Central memory CD4-positive, alpha-beta T cell (primary cell): ENCODE measurements at regions not wholly inside any gene's neighbourhood (a gene's known extent, or its start where the extent isn't known, plus 50 kb on each side); places are given as distances from the start of the nearest gene placed in this dataset.

Source experiments
- DNase-seq: peaks from one replicate; pipeline ENCODE4 v3.0.0; 2022

GRCh38 chr5:54766748-54767147, 218.6 kb downstream of the ESM1 start:
- no peak for DNase-seq

DNA sequence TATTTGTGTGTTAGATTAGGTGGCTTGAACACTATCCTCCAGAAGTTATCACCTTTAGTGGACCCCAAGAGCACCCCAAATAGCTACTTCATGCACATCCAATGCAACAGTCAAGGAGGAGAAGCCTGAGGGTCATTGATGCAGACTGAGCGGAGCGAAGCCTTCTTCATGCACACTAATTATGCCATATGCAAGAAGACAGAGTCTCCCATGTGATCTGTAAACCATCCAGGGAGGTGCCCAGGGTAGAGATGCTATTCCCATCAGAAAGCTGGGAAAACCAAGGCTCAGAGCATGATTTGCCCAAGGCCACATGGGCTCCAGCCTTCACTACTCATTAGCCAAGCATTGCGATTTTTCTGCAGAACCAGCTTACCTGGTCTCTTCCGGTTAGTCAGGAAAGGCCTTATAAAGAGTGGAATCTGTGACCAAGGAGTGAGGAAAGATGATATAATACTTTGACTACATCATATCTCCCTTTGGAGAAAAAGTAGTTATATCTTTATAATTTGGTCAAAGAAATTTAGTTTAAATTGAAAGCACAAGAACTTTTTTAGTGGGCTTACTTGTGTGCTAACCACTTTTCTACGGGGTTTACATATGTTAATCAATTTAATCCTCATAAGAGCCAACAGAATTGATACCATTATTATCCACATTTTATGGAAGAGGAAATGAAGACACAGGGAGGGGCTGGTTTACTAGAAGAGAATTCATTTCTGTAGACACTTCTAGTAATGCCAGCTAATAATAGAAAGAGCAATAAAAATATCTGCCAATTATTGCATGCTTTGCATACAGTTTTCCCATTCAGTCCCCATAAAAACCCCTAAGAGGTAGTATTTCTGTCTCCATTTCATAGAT, 220.0 kb downstream of the ESM1 start:
- DNase-seq, result no peak

GRCh38 chr5:54764102-54765090, 221.0 kb downstream of the ESM1 start:
- DNase-seq, result no peak

- DNase-seq, result no peak
Measured at GRCh38 chr5:54761213-54761701, 224.1 kb downstream of the ESM1 start.

GRCh38 chr5:54760182-54760935, 225.0 kb downstream of the ESM1 start:
- DNase-seq, result no peak

- no peak for DNase-seq
Measured at GRCh38 chr5:54758038-54758437, 227.4 kb downstream of the ESM1 start.

- no peak for DNase-seq
Measured at GRCh38 chr5:54757541-54757940, 227.9 kb downstream of the ESM1 start.

DNA sequence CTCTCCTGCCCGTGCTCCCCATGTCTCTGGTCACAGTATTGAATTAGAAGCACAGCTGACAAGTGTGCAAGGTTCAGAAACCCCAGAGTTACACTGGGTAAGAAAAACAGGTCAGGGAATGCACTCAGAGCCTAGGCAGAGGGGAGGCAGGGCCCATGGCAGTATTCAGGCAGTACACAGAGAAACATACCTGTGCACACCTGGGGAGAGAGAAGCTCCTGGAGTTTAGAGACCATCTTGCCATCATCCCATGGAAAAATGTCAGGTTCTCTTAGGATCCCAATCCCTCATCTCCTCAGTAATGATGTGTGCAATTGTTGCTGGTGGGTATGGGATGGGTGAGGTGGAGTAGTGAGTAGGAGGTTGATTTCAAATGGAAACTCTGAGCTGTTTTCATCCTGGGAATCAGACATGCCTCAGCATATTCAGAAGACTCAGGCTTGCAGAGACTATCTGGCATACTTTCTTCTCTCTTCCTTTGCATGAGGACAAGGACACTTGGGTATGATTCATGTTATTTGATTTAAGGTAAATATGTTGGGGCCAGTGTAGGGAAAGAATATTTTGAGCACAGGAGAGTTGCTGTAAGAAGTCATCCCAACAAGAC, 228.5 kb downstream of the ESM1 start:
- no peak for DNase-seq

DNA sequence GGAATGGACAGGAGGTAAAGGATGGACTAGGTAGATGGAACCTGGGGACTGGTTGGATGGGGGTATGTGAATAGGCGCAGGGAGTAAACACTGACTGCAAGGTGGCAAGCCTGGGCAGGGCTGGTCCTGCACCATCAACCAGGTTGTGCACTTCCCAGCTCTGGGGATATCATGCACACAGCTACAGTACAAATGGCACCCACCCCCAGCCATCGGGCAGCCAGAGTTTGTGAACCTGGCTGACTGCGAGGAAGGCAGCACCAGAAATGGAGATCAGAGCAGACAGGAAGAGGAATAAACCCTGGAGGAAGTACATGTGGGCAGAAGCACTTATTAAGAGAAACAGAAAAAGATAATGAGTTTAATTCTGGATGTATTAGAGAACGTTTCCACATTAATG, 229.1 kb downstream of the ESM1 start:
- DNase-seq, result no peak

DNA sequence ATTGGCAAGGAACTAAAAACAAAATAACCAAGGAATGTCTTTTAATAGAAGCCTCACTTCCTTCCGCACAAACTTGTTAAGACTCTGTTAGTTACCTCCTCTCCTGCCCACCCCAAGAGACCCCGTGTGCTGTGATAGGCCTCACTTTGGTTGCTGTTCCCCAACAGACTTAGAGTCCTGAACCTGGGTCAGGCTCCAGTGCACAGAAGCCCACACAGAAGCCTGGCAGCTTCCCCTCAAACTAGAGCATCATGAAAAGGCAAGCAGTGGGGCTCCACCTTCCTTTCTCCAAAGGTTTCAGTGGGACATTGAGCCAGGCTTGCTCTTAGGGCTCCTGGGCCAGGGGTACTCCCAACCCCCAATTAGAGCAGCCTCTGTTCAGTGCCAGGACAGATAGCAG, 230.5 kb downstream of the ESM1 start:
- DNase-seq, result no peak

DNA sequence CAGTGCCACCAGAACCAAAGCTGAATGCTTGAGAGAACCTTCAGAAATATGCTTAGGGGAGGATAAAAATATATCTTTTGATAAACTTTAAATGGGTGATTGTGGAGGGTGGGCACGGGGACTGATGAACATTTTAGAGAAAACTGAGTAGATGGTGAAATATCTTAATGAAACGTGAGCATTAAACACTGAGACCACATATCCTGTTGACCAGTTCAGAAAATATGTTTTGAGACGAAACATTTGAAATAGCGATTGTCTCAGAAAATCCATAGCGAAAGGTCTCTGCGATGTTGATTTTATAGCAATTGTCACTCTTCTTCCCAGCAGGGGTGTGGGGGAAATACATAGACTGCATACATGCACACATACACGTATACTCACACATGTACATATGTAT, 231.0 kb downstream of the ESM1 start:
- no peak for DNase-seq

DNA sequence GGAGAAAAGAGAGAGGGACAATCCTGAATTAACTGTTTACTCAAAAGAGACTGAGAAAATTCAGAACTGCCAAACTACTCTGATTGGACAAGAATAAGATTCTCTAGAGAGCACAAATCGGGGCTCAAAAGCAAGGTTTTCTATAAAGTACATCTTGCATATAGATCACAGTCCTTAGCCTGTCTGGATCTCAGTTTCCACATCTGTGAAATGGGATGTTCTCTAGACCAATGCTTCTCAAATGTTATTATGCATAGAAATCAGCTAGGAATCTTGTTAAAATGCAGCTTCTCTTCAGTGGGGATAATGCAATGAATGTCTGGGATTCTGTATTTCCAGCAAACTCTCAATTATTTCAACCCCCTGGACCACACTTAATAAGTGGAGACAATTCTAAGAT, 231.6 kb downstream of the ESM1 start:
- no peak for DNase-seq

- peak; percentile 22 for DNase-seq
Measured at GRCh38 chr5:54753034-54753433, 232.4 kb downstream of the ESM1 start.

DNA sequence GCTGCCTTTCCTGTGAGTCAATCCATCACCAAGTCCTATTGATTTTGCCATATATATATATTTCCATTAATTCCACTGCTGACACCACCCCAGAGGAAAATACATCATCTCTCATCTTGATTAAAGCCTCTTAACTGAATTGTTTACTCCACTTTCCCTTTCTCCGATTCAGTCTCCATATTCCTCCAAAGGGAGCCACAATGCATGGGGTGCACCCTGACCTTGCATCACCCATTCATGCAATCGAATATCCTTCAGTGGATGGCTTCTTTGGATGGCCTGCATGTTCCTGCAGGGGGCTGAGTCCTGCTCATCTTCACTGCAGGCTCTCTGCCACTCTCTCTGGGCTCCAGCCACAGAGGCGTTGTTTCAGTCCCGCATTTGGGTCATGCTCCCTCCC, 231.0 kb downstream of the SNX18 start:
- no peak for DNase-seq

DNA sequence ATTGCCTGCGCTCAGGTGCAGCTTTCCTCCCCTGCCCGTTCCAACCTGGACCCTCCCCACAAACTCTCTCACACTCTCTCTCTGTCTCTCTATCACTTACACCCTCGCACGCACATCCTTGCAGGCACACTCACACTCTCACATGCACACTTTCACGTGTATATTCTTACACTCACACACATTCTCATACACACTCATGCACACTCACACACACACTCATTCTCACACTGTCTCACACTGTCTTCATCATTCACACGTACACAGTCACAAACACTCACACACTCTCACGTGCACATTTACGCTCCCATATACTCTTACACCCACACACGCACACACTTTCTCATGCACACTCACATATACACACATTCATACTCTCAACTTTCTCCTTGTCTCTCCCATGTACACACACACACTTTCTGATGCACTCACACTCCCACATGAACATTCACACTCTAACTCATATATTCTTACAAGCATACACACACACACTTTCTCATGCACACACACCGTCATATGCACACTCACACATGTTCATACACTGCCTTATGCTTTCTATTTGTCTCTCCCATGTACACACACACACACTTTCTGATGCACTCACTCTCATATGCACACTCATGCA, 229.3 kb downstream of the SNX18 start:
- no peak for DNase-seq

DNA sequence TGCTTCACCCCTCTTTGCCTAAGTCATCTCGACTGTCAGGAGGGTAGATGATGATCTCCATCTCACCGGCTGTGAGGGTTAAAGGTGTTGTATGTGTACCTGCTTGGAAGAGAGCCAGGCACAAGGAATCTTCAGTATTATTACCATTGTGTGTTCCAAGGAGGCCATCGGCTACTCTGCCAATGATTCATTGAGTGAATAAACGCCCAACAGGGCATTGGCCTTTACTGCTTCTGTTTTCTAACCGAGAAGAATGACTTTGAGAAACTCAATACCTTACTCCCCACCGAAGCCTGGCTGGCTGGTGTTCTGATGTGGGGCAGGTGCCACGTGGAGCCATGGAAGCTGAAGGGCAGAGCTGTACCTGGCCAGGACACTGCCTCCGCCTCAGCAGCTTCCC, 228.8 kb downstream of the SNX18 start:
- no peak for DNase-seq

- DNase-seq, result no peak
Measured at GRCh38 chr5:54745599-54745998, 228.0 kb downstream of the SNX18 start.

- peak; percentile 75 for DNase-seq
Measured at GRCh38 chr5:54743997-54744788, 226.6 kb downstream of the SNX18 start.

- DNase-seq, result no peak
Measured at GRCh38 chr5:54743581-54743980, 226.0 kb downstream of the SNX18 start.

GRCh38 chr5:54742417-54742891, 224.9 kb downstream of the SNX18 start:
- no peak for DNase-seq

- no peak for DNase-seq
Measured at GRCh38 chr5:54741711-54742110, 224.2 kb downstream of the SNX18 start.
